ENCODE measurements at regions not wholly inside any gene's neighbourhood (a gene's known extent, or its start where the extent isn't known, plus 50 kb on each side); places are given as distances from the start of the nearest gene placed in this dataset.

DNA sequence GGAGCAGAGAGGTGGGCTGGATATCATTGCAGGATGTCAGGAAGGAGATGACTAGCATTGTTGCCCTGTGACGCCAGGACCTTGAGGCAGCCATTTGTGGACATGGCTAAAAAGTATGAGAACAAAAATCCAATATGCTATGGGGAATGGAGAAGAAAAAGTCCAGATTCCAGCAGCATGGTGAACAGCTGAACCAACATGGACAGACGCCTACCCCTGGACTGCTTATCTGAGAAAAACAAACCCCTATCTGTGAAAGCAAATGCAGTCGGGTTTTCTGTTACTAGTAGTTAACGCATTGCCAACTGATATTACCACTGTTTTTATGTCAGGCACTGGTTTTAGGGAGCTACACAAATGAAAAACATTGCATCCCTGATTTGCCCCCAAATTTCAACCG, 251.2 kb upstream of the RORA start:
- no peak for DNase-seq (ENCODE audit: low spot score)

DNA sequence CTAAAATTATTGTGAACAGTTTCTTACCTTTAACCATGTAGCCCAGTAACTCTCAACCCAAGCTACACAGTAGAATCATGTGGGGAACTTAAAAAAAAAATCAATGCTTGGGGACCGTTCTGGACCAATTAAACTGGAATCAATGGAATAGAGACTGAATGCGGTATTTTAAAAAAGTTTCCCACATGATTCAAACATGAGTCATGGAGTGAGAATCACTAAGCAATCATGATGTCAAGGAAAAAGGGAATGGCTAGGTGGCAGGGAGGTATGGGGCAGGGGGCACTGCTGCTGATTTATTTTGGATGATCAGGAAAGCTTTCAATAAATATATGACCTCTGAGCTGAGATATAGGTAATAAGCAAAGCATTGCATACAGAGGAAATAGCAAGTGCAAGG, 250.5 kb upstream of the RORA start:
- no peak for DNase-seq (ENCODE audit: low spot score)

DNA sequence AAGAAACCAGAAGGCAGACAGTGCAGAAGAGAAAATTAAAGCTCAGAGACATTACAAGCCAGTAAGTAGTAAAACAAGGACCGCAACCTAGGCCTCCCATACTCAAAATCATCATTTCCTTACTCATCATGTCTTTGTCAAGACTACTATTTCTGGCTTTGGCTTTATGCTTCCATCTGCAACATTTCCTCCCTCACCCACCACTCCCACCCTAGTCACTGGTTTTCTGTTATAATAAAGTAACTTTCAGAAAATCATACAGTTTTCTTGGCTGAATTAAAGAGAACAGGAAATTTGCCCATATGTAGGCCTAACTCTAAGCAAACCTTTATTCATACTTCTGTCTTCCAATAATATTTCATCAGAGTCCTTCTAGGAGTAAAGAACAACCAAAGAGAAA, 247.6 kb upstream of the RORA start:
- no peak for DNase-seq (ENCODE audit: low spot score)

DNA sequence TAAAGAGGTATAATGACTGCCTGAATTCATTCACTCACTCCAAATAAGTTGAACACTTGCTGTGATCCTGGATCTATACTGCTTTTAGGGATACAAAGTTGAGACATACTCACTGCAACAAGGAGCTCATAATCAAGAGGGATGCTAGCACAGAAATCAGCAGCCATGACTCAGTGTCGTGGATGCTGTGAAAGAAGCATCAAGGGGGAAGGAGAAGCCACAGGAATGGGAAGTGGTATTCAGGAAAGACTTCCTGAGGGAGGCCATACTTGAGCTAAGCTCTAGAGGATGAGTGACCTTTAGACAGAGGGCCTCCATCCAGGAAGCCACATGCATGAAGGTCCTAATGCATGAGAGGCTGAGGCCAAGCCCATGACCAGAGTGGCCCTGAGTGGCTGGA, 245.7 kb upstream of the RORA start:
- no peak for DNase-seq (ENCODE audit: low spot score)

DNA sequence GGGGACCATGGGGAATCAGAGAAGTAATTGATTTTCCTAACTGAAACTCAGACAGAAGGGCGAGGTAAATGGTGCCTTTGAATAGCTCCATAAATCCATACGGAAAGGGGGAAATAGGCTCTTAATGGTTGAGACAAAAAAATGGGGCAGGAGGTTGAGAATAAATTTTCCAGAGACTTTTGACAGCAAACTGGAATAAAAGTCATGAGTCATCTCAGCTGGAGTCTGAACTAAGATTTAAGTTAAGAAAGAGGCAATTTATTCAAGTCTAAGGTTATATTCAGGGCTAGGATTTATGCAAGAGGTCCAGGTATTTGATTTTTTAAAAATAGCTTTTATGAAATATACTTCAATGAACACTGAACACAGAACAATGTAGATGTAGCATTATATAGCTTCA, 238.7 kb upstream of the RORA start:
- no peak for DNase-seq (ENCODE audit: low spot score)

DNA sequence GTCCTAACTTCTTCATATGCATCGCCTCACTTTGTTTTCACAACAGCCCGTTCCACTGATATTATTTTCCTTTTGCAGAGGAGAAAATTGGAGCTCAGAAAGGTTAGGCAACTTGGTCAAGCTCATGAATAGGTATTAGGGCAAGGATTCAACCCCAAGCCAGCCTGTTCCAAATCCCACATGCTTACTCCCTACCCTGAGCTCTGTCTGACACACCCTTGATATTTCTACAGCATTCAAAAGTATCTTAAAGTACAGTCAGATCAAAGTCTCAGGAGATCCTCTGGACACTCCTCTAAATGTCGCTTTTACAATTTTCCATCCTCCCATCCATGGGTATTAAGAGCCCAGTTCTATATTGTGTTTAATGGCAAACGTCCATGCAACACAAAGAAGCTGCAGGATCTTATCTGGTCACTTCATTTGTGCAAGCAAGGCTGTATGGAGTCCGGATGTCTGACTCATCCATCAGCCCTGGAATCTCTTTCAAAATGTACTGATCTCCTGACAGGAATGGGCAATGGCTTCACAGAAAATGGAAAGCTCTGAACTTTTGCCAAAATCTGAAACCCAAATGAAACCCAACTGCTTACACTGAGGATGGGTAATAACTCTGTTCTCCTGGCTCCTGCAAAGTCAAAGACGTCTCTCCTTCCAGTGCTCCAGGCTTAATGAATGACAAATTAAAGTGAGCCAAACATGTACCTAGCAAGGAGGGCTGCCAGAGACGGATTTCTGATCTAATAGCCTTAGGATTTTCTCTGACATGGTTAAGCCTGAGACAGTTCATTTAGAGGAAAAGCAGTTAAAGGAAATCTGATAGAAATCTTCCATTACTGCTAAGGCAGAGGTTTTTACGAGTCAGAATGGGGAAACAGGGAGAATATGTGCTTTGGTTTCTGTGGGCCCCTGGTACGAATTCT, 230.9 kb upstream of the RORA start:
- no peak for DNase-seq (ENCODE audit: low spot score)

DNA sequence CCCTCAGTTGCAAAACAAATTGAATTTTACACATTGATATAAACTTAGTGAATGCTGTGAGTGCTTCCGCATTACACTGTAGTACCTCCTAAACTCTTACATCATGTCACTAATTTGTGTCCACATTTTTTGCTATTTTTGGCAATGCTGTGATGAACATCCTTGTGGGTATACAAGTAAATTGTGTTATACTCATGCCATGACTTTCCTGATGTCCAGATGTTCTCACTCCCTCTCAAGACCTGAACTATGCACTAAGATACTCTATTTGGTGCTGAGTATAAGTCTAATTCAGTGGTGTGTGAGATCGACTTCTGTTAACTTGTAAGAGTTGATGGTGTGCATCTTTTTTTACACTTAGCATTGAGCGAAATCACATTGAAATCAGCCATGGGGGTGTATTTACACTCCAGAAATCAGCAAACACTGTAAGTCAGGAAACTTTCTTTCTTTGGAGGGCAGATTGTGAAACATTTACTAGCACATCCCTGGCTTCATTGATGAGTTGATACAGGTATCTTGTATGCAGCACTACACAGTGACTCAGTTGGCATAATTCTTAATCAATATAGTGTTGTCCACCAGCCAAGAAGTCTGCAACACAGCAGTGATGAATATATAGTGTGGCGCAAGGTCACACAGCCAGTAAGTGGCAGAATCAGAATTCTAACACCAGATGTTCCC, 228.1 kb upstream of the RORA start:
- DNase-seq (ENCODE audit: low spot score): no peak

DNA sequence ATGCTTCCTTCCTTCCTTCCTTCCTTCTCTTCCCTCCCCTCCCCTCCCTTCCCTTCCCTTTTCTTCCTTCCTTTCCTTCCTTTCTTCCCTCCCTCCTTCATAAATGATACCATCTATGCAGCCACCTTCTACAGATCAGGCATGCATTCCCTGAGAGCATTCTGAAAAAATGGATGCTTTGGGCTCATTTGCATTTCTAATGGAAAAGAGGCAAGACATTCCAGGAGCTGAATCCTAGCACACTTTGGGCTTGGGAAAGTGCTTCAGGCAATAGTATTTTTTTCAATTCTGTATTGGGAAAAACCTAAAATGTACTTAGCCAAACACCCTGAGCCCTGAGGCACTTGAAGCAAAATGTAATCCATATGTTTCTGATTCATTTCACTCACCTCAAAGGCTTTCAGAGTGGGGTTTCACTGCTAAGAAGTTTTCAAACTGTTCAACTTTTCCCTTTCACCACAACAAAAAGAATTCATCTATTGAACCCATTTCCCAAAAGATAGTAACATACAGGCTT, 220.1 kb upstream of the RORA start:
- no peak for DNase-seq (ENCODE audit: low spot score)

DNA sequence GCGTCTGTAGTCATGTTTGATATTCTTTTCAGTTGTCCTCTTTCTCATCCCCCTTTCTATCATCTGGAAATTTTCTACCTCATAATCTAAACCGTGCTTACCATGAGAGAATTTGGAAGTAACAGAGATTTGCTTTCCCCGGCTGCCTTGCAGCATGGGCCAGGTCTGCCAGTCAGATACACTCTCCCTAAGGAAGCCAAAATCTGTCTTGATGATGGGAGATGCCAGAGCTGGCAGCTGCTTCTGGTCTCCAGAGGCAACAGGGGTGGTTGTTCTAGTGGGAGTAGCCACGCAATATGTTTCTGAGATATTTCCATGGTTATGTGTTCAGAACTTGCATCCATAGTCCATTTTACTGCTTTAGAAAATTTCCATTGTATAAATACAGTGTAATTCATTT, 218.9 kb upstream of the RORA start:
- DNase-seq (ENCODE audit: low spot score): no peak

DNA sequence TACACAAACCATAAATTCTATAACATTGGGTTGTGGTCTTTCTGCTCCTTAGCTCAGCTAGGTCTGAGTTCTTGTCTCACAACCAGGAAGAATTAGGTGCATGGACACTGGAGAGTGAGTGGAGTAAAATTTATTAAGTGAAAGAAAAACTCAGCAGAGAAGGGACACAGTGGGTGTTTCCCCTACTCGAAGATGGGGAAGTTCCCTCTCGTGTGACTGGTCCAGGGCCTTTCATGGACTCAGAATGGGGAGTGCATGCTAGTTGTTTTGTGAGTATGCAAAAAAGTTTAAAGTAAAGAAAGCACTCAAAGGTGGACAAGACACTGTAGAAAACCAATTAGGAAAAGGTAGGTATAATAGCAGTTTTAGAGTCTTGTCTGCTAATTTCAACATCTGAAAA, 215.5 kb upstream of the RORA start:
- DNase-seq (ENCODE audit: low spot score): no peak

DNA sequence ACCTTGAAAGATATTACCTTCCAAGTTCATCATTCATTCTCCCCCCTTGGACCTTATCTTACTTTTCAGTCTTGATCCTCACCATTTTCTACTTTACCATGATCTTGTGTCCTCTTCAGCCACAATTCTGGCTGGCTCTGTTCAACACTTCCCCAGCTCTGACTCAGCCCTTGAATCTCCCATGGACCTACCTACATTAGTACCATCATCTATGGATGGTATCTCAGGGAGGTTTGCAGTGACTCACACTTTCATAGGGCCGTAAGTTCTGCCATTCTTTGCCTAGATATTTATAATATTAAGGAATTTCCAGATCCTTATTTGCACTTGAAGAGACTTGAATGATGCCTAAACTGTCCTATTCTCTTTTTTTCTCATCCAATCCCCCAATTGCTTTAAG, 213.7 kb upstream of the RORA start:
- DNase-seq (ENCODE audit: low spot score): no peak

DNA sequence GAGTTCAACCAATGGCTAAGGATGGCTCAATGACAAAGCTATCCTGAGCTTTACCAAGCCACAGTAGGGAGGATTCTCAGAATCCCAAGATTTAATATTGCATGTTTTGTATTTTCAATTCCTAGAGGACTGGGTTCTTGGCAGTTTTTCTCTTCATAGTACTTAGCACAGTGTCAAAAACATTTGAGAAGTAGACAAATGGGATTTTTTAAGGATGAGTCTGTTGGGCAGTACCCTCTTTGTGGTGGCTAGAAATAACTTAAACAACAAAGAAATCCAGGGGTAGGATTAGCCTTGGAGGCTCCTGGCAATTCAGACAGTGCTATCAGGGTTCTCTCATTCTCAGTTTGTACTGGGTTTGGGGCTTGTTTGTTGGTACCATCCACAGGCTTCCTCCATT, 212.8 kb upstream of the RORA start:
- no peak for DNase-seq (ENCODE audit: low spot score)

DNA sequence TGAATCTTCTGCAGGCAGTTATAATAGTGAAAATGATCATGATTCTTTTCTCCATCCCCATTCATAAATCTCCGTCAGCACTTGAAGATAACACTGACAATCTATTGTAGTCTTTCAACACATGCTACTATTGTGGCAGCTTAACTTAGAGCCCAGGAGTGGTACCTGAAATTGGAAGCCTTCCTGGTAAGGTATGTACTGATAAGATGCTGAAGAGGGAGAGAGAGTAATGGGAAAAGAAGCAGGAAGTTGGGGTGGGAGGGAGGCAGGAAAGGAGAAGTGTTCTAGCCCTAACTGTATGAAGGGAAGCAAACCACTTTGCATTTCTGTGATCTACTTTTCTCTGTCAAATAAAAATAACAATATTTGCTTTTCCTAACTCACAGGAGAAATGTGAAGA, 197.4 kb upstream of the RORA start:
- DNase-seq (ENCODE audit: low spot score): no peak

DNA sequence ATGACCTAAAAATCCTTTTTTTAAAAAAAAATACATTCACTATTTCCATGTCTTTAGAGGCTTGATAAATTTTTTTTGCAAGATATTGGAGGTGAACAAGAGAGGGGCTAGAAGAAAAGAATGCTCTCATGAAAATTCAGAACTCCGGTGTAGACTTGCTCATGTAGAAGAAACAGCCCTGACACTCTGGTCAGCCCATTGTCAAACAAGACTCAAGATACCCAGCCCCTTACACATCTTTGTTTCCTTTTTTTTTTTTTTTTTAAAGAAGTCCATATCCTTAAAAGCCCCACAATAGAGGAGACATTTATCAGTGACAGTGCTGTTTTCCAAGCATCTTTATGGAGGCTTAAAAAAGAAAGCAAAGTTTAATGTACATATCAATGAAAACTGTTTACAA, 196.8 kb upstream of the RORA start:
- DNase-seq (ENCODE audit: low spot score): no peak

DNA sequence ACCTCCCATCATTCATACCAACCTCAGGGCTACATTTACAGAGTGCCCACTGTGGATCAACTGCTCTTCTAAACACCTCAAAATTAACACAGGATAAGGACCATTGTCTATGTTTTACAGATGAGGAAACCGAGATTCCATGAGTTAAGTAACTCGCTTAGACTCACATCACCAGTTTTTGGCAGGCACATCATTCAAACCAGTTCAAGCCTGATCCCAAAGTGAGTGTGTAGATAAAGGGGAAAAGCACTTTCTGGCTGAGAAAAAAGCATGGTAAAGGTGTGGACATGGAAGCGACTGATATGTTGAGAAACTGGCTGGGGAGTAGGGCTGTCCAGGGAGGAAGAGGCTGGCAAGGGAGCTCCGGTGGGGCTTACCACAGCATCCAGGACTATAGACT, 193.7 kb upstream of the RORA start:
- DNase-seq (ENCODE audit: low spot score): no peak

DNA sequence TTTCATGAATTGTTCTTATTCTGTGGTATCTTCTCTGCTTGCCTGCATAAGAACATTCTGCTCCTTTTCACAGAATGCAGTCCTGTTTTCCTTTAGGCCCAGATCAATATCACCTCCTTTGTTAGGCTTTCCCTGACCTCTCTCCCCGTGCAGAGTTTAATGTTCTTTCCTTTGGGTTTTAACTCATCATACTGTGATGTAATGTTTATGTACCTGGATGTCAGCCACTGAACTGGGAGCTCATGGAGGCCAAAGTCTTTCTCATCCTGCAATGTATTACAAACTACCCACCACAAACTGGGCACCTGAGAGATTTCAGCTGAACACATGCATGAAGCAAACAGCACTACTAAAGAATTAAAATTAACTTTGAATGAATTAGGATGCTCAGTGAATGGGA, 192.8 kb upstream of the RORA start:
- no peak for DNase-seq (ENCODE audit: low spot score)

DNA sequence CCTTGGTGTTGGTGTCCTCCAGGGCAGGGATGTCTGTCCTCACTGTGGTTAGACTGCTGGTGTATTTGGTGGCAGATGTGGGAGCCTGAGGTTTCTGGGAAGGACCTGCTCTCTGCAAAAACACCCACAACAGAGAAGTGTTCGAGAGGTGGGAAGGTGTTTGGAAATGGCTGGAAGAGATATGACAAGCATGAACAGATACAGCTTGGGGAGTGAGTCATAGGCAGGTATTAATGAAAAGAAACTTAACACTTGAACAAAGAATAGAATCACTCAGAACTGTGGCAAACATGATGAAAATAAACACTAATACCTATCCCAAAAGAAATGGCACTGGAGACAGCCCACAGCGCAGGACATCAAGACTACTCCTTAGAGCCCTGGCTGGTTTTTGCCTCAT, 192.4 kb upstream of the RORA start:
- no peak for DNase-seq (ENCODE audit: low spot score)

DNA sequence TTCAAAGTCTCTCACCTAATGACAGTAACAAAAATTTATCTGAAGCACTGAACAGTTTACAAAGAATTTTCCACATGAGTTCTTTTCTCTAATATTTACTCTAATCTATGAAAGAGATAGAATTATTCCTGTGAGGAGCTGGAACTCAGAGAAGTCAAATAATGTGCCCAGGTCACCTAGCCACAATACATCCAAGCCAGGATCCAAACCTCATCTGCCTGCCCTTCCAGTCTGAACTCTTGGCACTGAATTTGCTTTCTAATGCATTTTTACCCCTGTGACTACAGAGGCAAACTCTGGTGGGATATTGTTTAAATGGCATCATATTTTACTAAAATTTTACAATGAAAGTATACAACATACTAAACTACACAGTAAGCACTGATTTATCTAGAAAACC, 191.4 kb upstream of the RORA start:
- DNase-seq (ENCODE audit: low spot score): no peak

DNA sequence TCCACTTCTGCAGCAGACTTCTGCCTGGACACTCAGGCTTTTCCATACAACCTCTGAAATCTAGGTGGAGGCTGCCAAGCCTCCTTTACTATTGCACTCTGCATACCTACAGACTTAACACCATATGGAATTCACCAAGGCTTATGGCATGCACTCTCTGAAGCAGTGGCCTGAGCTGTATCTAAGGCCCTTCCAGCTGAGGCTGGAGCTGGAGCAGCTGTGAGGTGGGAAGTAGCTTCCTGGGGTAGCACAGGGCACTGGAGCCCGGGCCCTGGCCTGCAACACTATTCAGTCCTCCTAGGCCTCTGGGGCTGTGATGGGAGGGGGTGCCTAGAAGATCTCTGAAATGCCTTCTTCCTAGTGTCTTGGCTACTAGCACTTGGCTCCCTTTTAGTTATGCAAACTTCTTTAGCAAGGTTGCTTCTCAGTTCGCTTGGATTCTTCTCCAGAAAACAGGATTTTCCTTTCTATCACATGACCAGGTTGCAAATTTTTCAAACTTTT, 186.6 kb upstream of the RORA start:
- DNase-seq (ENCODE audit: low spot score): no peak

DNA sequence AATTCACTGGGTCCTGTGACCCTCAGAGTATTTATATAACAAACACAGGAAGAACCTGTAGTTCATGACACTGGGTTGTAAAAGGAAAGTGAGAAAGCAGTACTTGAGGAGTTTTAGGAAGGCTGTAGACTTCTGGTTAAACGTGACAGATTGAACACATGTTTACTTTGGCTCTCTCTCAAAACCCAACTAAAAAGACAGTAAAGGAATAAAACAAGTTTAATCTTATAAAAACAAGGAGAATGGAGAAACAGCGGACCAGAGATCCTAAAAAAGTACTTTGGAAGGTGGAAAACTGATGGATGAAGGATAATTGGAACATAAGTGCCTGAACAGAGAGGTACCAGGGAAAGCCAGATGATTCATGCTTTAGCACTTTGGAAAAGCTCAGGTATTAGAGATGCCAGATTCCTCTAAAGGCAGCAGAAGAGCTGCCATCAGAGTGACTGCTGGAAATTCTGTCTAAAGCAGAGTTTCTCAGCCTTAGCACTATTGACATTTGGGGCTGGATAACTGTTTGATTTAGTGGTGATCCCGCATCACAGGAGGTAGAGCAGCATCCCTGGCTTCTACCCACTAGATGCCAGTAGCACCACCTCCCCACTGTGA, 182.9 kb upstream of the RORA start:
- DNase-seq (ENCODE audit: low spot score): no peak

DNA sequence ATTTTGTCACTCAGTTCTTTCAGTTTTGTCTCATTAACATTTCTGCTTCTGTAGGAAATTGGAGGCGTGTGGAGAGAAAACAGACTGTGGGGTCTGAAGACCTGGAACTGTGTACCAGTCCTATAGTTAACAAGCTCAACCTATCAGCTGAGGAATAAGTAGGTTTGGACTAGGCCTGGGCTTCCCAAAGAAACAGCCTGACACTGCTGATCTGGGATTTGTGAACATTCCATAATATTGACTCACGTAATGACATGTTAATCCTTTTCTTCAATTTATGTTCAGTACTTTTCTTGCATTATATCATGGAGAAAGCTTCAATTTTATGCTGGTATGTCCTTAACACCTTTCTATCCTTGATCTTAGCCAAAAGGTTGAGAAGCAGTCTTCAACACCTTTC, 181.6 kb upstream of the RORA start:
- no peak for DNase-seq (ENCODE audit: low spot score)

DNA sequence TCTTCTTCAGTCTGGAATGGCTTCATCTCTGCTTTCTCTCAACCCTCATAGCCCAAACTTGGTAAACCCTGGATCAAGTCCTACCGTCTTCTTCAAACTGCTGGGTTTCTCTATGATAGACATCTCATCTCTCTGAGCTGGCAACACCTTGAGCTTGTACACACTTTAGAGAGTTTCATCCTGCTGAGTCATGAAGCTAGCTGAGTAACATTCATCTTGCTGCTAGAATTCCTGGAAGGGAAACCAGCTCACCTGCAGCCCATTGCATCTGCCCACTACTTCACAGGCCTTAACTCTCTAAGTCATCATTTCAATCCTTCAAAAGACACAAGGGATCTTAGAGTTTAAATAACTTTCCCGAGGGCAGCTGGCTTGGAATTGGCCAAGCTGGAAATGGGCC, 175.5 kb upstream of the RORA start:
- DNase-seq (ENCODE audit: low spot score): no peak

DNA sequence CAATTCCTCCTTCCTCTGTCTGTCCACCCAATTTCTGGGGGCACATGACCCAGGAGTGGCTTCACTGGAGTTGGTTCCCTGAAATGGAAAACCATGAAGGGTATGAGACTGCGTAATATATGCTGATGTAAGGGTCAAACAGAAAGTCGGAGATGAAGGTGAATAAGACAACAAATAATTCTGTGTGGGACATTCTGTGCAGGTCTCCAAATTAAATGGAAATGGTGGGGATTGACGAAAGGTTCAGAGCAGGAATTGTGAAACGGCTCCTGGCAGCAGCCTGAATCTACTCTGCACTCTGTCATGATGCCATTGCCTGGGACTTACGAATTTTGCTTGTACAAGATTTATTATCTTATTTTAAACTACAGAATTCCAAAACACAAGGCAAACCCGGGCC, 174.8 kb upstream of the RORA start:
- DNase-seq (ENCODE audit: low spot score): no peak

Data from D341Med (cell line).